Mononuclear cell (primary cell): ENCODE measurements at regions not wholly inside any gene's neighbourhood (a gene's known extent, or its start where the extent isn't known, plus 50 kb on each side); places are given as distances from the start of the nearest gene placed in this dataset.
"Not testable (repeated sequence)": the region's sequence is repeated elsewhere in the genome, so short reads cannot be mapped to it uniquely, and the experiment has no call there.

Experiments
- H3K27me3 ChIP-seq: 2 replicates; pipeline ENCODE4 v1.6.0; 2011; ENCODE audit warnings: low read length, control low read depth; ENCODE audit not compliant: insufficient read depth
- H3K4me1 ChIP-seq: 2 replicates; pipeline ENCODE4 v1.5.1; 2011; ENCODE audit warnings: mild to moderate bottlenecking, low read length, control low read depth; ENCODE audit not compliant: insufficient read depth
- H3K4me3 ChIP-seq: 2 replicates; pipeline ENCODE4 v1.5.1; 2011; ENCODE audit warnings: mild to moderate bottlenecking, low read length, moderate library complexity
- H3K9me3 ChIP-seq: 2 replicates; pipeline ENCODE4 v1.5.1; 2011; ENCODE audit warnings: low read depth, mild to moderate bottlenecking, control low read depth, low read length

GRCh38 chr15:38112406-38112805 is 140.2 kb upstream of the SPRED1 start:
- Histone ChIP-seq H3K4me3 (no peak overlapping the region), H3K4me1 (no peaks in the 10 kb centered on the region), H3K9me3 (no peaks in the 10 kb centered on the region), H3K27me3 (no peaks in the 10 kb centered on the region)

GRCh38 chr15:38115121-38115520 is 137.5 kb upstream of the SPRED1 start:
- H3K4me1 ChIP-seq: peaks cover 5% of the 10 kb centered on the region
- H3K27me3 ChIP-seq: peaks cover 8% of the 10 kb centered on the region
- no peaks in the 10 kb centered on the region for H3K9me3 ChIP-seq
- no peak overlapping the region for H3K4me3 ChIP-seq

- H3K4me3 ChIP-seq: no peak overlapping the region
- H3K4me1 ChIP-seq: peaks cover 9% of the 10 kb centered on the region
- H3K27me3 ChIP-seq: peaks cover 8% of the 10 kb centered on the region
- H3K9me3 ChIP-seq: no peaks in the 10 kb centered on the region
These were observed 134.9 kb upstream of the SPRED1 start for GRCh38 chr15:38117781-38118180.

GRCh38 chr15:38119865-38120264 is 132.8 kb upstream of the SPRED1 start:
- not testable (repeated sequence) for H3K27me3 ChIP-seq, H3K4me3 ChIP-seq, H3K4me1 ChIP-seq, H3K9me3 ChIP-seq

- H3K4me3 ChIP-seq: no peak overlapping the region
- no peaks in the 10 kb centered on the region for H3K9me3 ChIP-seq
- peaks cover 42% of the 10 kb centered on the region for H3K4me1 ChIP-seq
- no peaks in the 10 kb centered on the region for H3K27me3 ChIP-seq
These were observed 125.3 kb upstream of the SPRED1 start for GRCh38 chr15:38127306-38127771.

GRCh38 chr15:38128341-38128781 is 124.3 kb upstream of the SPRED1 start:
- Histone ChIP-seq H3K4me1 (peaks cover 42% of the 10 kb centered on the region), H3K4me3 (no peak overlapping the region), H3K27me3 (no peaks in the 10 kb centered on the region), H3K9me3 (no peaks in the 10 kb centered on the region)

GRCh38 chr15:38128921-38129320 is 123.7 kb upstream of the SPRED1 start:
- H3K4me1 ChIP-seq: peaks cover 44% of the 10 kb centered on the region
- no peak overlapping the region for H3K4me3 ChIP-seq
- no peaks in the 10 kb centered on the region for H3K9me3 ChIP-seq
- H3K27me3 ChIP-seq: peaks cover 3% of the 10 kb centered on the region

GRCh38 chr15:38129531-38130204 is 123.0 kb upstream of the SPRED1 start:
- H3K4me1 ChIP-seq: peaks cover 46% of the 10 kb centered on the region
- peaks cover 3% of the 10 kb centered on the region for H3K27me3 ChIP-seq
- no peaks in the 10 kb centered on the region for H3K9me3 ChIP-seq
- H3K4me3 ChIP-seq: no peak overlapping the region

GRCh38 chr15:38130205-38130567 is 122.5 kb upstream of the SPRED1 start:
- Histone ChIP-seq H3K9me3 (no peaks in the 10 kb centered on the region), H3K27me3 (peaks cover 3% of the 10 kb centered on the region), H3K4me3 (no peak overlapping the region), H3K4me1 (peaks cover 46% of the 10 kb centered on the region)

- Histone ChIP-seq H3K4me3 (no peak overlapping the region), H3K4me1 (peaks cover 46% of the 10 kb centered on the region), H3K9me3 (no peaks in the 10 kb centered on the region), H3K27me3 (peaks cover 3% of the 10 kb centered on the region)
These were observed 121.7 kb upstream of the SPRED1 start for GRCh38 chr15:38130740-38131498.

GRCh38 chr15:38134252-38134651 is 118.4 kb upstream of the SPRED1 start:
- no peaks in the 10 kb centered on the region for H3K9me3 ChIP-seq
- H3K4me3 ChIP-seq: no peak overlapping the region
- peaks cover 6% of the 10 kb centered on the region for H3K27me3 ChIP-seq
- H3K4me1 ChIP-seq: peaks cover 31% of the 10 kb centered on the region

GRCh38 chr15:38142195-38142594 is 110.4 kb upstream of the SPRED1 start:
- H3K4me3 ChIP-seq, H3K9me3 ChIP-seq, H3K27me3 ChIP-seq, H3K4me1 ChIP-seq: not testable (repeated sequence)

- Histone ChIP-seq H3K27me3 (no peaks in the 10 kb centered on the region), H3K4me1 (no peaks in the 10 kb centered on the region), H3K9me3 (no peaks in the 10 kb centered on the region), H3K4me3 (no peak overlapping the region)
These were observed 107.7 kb upstream of the SPRED1 start for GRCh38 chr15:38144921-38145320.

- H3K4me3 ChIP-seq: no peak overlapping the region
- H3K9me3 ChIP-seq: peaks cover 5% of the 10 kb centered on the region
- no peaks in the 10 kb centered on the region for H3K4me1 ChIP-seq
- H3K27me3 ChIP-seq: no peaks in the 10 kb centered on the region
These were observed 107.0 kb upstream of the SPRED1 start for GRCh38 chr15:38145651-38146111.

- Histone ChIP-seq H3K4me3 (no peak overlapping the region), H3K27me3 (no peaks in the 10 kb centered on the region), H3K9me3 (peaks cover 12% of the 10 kb centered on the region), H3K4me1 (no peaks in the 10 kb centered on the region)
These were observed 105.4 kb upstream of the SPRED1 start for GRCh38 chr15:38147246-38147645.

- Histone ChIP-seq H3K4me1 (no peaks in the 10 kb centered on the region), H3K9me3 (peaks cover 12% of the 10 kb centered on the region), H3K4me3 (no peak overlapping the region), H3K27me3 (no peaks in the 10 kb centered on the region)
These were observed 104.2 kb upstream of the SPRED1 start for GRCh38 chr15:38148471-38148870.
